ENCODE measurements at regions not wholly inside any gene's neighbourhood (a gene's known extent, or its start where the extent isn't known, plus 50 kb on each side); places are given as distances from the start of the nearest gene placed in this dataset.

GRCh38 chr10:108788891-108789290 is 1134.4 kb downstream of the XPNPEP1 start:
- H3K27ac ChIP-seq (ENCODE audit: low read depth, low read length, severe bottlenecking) = no peak overlapping the region
- WGBS, 2 experiments (ENCODE audit: insufficient coverage in 2 of 2) = no CpG with 5 or more reads among the region's 1 CpG
- H3K4me1 ChIP-seq (ENCODE audit: control insufficient read depth, insufficient read depth, low read length, poor library complexity, severe bottlenecking) = no peaks in the 10 kb centered on the region
- H3K4me3 ChIP-seq (ENCODE audit: extremely low read depth, insufficient read depth, low read length, poor library complexity, severe bottlenecking) = no peak overlapping the region
- H3K9me3 ChIP-seq (ENCODE audit: control insufficient read depth, low read length) = peaks cover 26% of the 10 kb centered on the region
- no peaks in the 10 kb centered on the region for H3K36me3 ChIP-seq (ENCODE audit: control insufficient read depth, insufficient read depth, low read length)

GRCh38 chr10:108787932-108788331 is 1135.4 kb downstream of the XPNPEP1 start:
- Histone ChIP-seq H3K27ac (ENCODE audit: low read depth, low read length, severe bottlenecking) (no peak overlapping the region), H3K4me1 (ENCODE audit: control insufficient read depth, insufficient read depth, low read length, poor library complexity, severe bottlenecking) (no peaks in the 10 kb centered on the region), H3K9me3 (ENCODE audit: control insufficient read depth, low read length) (peaks cover 26% of the 10 kb centered on the region), H3K4me3 (ENCODE audit: extremely low read depth, insufficient read depth, low read length, poor library complexity, severe bottlenecking) (no peak overlapping the region), H3K36me3 (ENCODE audit: control insufficient read depth, insufficient read depth, low read length) (no peaks in the 10 kb centered on the region)
- no CpG with 5 or more reads among the region's 1 CpG for WGBS, 2 experiments (ENCODE audit: insufficient coverage in 2 of 2)

- Histone ChIP-seq H3K4me3 (ENCODE audit: extremely low read depth, insufficient read depth, low read length, poor library complexity, severe bottlenecking) (no peak overlapping the region), H3K27ac (ENCODE audit: low read depth, low read length, severe bottlenecking) (no peak overlapping the region), H3K36me3 (ENCODE audit: control insufficient read depth, insufficient read depth, low read length) (no peaks in the 10 kb centered on the region), H3K4me1 (ENCODE audit: control insufficient read depth, insufficient read depth, low read length, poor library complexity, severe bottlenecking) (no peaks in the 10 kb centered on the region), H3K9me3 (ENCODE audit: control insufficient read depth, low read length) (peaks cover 26% of the 10 kb centered on the region)
- WGBS, 2 experiments (ENCODE audit: insufficient coverage in 2 of 2) = 92 to 100% methylated on average over 2 of the region's 2 CpGs
Measured at GRCh38 chr10:108785011-108785410, 1138.3 kb downstream of the XPNPEP1 start.

GRCh38 chr10:108784534-108784933 is 1138.8 kb downstream of the XPNPEP1 start:
- no peak overlapping the region for H3K27ac ChIP-seq (ENCODE audit: low read depth, low read length, severe bottlenecking)
- WGBS, 2 experiments (ENCODE audit: insufficient coverage in 2 of 2) = 60 to 79% methylated on average over 2 to 5 of the region's 5 CpGs
- H3K4me1 ChIP-seq (ENCODE audit: control insufficient read depth, insufficient read depth, low read length, poor library complexity, severe bottlenecking) = no peaks in the 10 kb centered on the region
- peaks cover 26% of the 10 kb centered on the region for H3K9me3 ChIP-seq (ENCODE audit: control insufficient read depth, low read length)
- no peak overlapping the region for H3K4me3 ChIP-seq (ENCODE audit: extremely low read depth, insufficient read depth, low read length, poor library complexity, severe bottlenecking)
- H3K36me3 ChIP-seq (ENCODE audit: control insufficient read depth, insufficient read depth, low read length) = no peaks in the 10 kb centered on the region

- Histone ChIP-seq H3K4me3 (ENCODE audit: extremely low read depth, insufficient read depth, low read length, poor library complexity, severe bottlenecking) (no peak overlapping the region), H3K27ac (ENCODE audit: low read depth, low read length, severe bottlenecking) (no peak overlapping the region), H3K4me1 (ENCODE audit: control insufficient read depth, insufficient read depth, low read length, poor library complexity, severe bottlenecking) (no peaks in the 10 kb centered on the region), H3K36me3 (ENCODE audit: control insufficient read depth, insufficient read depth, low read length) (no peaks in the 10 kb centered on the region), H3K9me3 (ENCODE audit: control insufficient read depth, low read length) (peaks cover 26% of the 10 kb centered on the region)
- 57 to 60% methylated on average over 1 of the region's 1 CpG for whole genome bisulfite sequencing, 2 experiments (ENCODE audit: insufficient coverage in 2 of 2)
Measured at GRCh38 chr10:108783897-108784296, 1139.4 kb downstream of the XPNPEP1 start.

GRCh38 chr10:108782411-108782810 is 1140.9 kb downstream of the XPNPEP1 start:
- no peaks in the 10 kb centered on the region for H3K36me3 ChIP-seq (ENCODE audit: control insufficient read depth, insufficient read depth, low read length)
- no peak overlapping the region for H3K4me3 ChIP-seq (ENCODE audit: extremely low read depth, insufficient read depth, low read length, poor library complexity, severe bottlenecking)
- H3K4me1 ChIP-seq (ENCODE audit: control insufficient read depth, insufficient read depth, low read length, poor library complexity, severe bottlenecking) = no peaks in the 10 kb centered on the region
- H3K9me3 ChIP-seq (ENCODE audit: control insufficient read depth, low read length) = peaks cover 26% of the 10 kb centered on the region
- no peak overlapping the region for H3K27ac ChIP-seq (ENCODE audit: low read depth, low read length, severe bottlenecking)
- 79 to 100% methylated on average over 1 to 3 of the region's 3 CpGs for WGBS, 2 experiments (ENCODE audit: insufficient coverage in 2 of 2)

DNA sequence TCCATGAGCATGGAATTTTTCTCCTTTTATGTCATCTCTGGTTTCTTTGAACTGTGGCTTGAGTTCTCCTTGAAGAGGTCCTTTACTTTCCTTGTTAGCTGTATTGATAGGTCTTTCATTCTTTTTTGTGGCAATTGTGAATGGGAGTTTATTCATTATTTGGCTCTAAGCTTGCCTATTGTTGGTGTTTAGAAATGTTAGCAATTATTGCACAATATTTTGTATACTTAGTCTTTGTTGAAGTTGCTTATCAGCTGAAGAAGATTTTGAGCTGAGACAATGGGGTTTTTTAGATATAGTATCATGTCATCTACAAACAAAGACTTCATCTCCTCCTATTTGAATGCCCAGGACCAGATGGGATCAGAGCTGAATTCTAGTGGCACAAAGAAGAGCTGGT is 1143.8 kb downstream of the XPNPEP1 start:
- H3K36me3 ChIP-seq (ENCODE audit: control insufficient read depth, insufficient read depth, low read length) = no peaks in the 10 kb centered on the region
- H3K4me1 ChIP-seq (ENCODE audit: control insufficient read depth, insufficient read depth, low read length, poor library complexity, severe bottlenecking) = no peaks in the 10 kb centered on the region
- peaks cover 4% of the 10 kb centered on the region for H3K9me3 ChIP-seq (ENCODE audit: control insufficient read depth, low read length)

GRCh38 chr10:108775911-108776475 is 1147.3 kb downstream of the XPNPEP1 start:
- Histone ChIP-seq H3K4me3 (ENCODE audit: extremely low read depth, insufficient read depth, low read length, poor library complexity, severe bottlenecking) (no peak overlapping the region), H3K27ac (ENCODE audit: low read depth, low read length, severe bottlenecking) (no peak overlapping the region), H3K36me3 (ENCODE audit: control insufficient read depth, insufficient read depth, low read length) (no peaks in the 10 kb centered on the region), H3K4me1 (ENCODE audit: control insufficient read depth, insufficient read depth, low read length, poor library complexity, severe bottlenecking) (no peaks in the 10 kb centered on the region), H3K9me3 (ENCODE audit: control insufficient read depth, low read length) (peaks cover 6% of the 10 kb centered on the region)
- WGBS, 2 experiments (ENCODE audit: insufficient coverage in 2 of 2) = 20% methylated on average over 1 of the region's 3 CpGs; no CpG with 5 or more reads in 1 of the 2 experiments

More for the DNA sequence above, 1143.8 kb downstream of the XPNPEP1 start:
- Histone ChIP-seq H3K4me3 (ENCODE audit: extremely low read depth, insufficient read depth, low read length, poor library complexity, severe bottlenecking) (no peak overlapping the region), H3K27ac (ENCODE audit: low read depth, low read length, severe bottlenecking) (no peak overlapping the region)

DNA sequence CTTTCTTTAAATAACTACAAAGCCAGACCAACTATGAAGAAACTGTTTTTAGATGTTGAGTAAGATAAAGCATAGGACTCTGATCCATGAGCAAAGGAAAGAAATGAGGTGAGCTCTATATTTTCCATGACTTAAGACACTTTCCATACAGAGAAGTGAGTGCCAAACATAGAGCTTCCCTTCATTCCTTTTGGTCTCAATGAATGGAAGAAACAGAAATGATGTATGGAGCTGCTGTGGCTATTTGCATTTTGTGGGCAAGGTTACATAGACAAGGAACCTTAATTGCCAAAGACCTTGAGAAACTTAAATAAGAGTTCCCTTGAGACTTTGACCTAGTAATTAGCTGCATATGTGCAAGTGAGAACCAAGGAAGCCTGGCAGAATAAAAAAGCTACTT is 1152.2 kb downstream of the XPNPEP1 start:
- Histone ChIP-seq H3K27ac (ENCODE audit: low read depth, low read length, severe bottlenecking) (no peak overlapping the region), H3K4me1 (ENCODE audit: control insufficient read depth, insufficient read depth, low read length, poor library complexity, severe bottlenecking) (no peaks in the 10 kb centered on the region), H3K9me3 (ENCODE audit: control insufficient read depth, low read length) (peaks cover 12% of the 10 kb centered on the region), H3K36me3 (ENCODE audit: control insufficient read depth, insufficient read depth, low read length) (no peaks in the 10 kb centered on the region), H3K4me3 (ENCODE audit: extremely low read depth, insufficient read depth, low read length, poor library complexity, severe bottlenecking) (no peak overlapping the region)

DNA sequence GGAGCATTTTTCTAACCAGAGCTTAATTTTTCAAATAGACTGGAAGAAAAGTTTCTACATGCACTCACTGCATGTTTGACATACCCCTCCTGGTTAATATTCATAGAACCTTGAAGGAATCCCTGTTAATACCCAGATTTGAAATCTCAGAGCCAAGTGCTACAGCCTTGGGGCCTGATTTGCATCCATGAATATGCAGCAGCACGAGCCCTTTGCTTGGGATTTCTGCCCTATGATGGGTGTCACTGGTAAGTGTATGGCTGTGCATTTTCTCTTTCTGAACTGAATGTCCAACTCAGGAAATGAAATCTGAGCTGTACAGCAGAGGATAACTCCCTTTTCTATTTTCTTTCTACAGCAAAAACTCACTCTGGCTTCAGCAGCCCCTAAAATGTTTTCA is 1157.5 kb downstream of the XPNPEP1 start:
- Histone ChIP-seq H3K36me3 (ENCODE audit: control insufficient read depth, insufficient read depth, low read length) (no peaks in the 10 kb centered on the region), H3K4me3 (ENCODE audit: extremely low read depth, insufficient read depth, low read length, poor library complexity, severe bottlenecking) (no peak overlapping the region), H3K4me1 (ENCODE audit: control insufficient read depth, insufficient read depth, low read length, poor library complexity, severe bottlenecking) (no peaks in the 10 kb centered on the region), H3K9me3 (ENCODE audit: control insufficient read depth, low read length) (peaks cover 11% of the 10 kb centered on the region), H3K27ac (ENCODE audit: low read depth, low read length, severe bottlenecking) (no peak overlapping the region)
- 85% methylated on average over 1 of the region's 1 CpG; no CpG with 5 or more reads in 1 of the 2 experiments for WGBS, 2 experiments (ENCODE audit: insufficient coverage in 2 of 2)

DNA sequence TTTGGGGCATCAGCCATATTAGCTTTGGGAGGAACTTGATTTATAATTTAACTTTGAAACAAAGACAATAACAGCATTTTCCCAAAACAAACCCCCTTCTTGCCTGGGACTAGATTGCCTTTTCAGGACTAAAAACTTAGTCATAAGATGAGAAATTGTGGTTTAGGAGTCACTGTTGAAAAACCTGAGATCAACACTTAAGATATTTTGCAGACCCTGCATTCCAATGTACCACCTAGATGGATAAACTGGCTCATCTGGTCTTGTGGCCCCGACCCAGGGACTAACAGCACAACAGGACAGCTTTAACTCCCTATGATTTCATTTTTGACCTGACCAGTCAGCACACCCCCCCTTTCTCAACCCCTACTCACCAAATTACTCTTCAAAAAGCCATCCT is 1165.4 kb downstream of the XPNPEP1 start:
- Histone ChIP-seq H3K4me3 (ENCODE audit: extremely low read depth, insufficient read depth, low read length, poor library complexity, severe bottlenecking) (no peak overlapping the region), H3K9me3 (ENCODE audit: control insufficient read depth, low read length) (peaks cover 6% of the 10 kb centered on the region), H3K27ac (ENCODE audit: low read depth, low read length, severe bottlenecking) (no peak overlapping the region), H3K36me3 (ENCODE audit: control insufficient read depth, insufficient read depth, low read length) (no peaks in the 10 kb centered on the region), H3K4me1 (ENCODE audit: control insufficient read depth, insufficient read depth, low read length, poor library complexity, severe bottlenecking) (no peaks in the 10 kb centered on the region)
- WGBS, 2 experiments (ENCODE audit: insufficient coverage in 2 of 2) = no CpG with 5 or more reads among the region's 1 CpG

All from mesodermal cell (in vitro differentiated cells).